GM21576 (cell line): ENCODE measurements at regions not wholly inside any gene's neighbourhood (a gene's known extent, or its start where the extent isn't known, plus 50 kb on each side); places are given as distances from the start of the nearest gene placed in this dataset.
"Not testable (repeated sequence)": the region's sequence is repeated elsewhere in the genome, so short reads cannot be mapped to it uniquely, and the experiment has no call there.

Experiments
- ATAC-seq: cut with Tn5 transposase; IDR thresholded peaks from one replicate; pipeline ENCODE4 v1.9.1; 2021; ENCODE audit warnings: mild to moderate bottlenecking, moderate library complexity; ENCODE audit not compliant: unreplicated experiment

DNA sequence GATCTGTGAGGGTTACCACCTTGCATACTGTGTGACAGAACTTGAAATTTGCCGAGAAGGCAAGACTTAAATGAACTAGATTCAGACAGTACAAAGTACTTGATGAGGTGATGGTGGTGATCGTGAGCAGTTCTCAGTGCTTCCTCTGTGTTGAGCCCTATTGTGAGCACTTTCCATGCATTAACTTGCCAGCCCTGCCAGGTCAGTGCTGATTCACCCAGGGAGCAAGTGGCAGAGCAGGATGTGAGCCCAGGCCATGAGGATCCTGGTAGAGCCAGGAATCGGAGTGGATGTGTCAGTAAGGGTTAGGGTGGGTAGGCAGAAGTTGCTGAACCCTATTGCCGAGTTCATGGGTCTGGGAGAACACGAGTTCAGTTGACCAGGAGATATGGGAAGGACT is 4545.7 kb upstream of the TPTE start:
- not testable (repeated sequence) for ATAC-seq

DNA sequence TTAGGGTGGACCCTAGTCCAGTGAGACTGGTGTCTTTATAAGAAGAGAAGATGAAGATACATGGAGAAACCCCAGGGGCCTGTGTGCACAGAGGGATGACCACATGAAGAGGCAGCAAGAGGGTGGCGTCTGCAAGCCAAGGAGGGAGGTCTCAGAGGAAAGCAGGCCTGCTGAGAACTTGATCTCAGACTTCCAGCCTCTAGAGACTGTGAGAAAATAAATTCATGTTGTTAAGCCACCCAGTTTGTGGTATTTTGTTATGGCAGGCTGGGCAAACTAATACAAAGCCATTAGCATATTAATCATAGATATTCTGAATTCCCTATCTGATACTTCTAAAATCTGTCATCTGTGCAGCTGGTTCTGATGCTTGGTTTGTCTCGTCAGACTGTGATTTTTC is 4523.8 kb upstream of the TPTE start:
- ATAC-seq = not testable (repeated sequence)

GRCh38 chr21:6015422-6016057 is 4505.8 kb upstream of the TPTE start:
- not testable (repeated sequence) for ATAC-seq

- not testable (repeated sequence) for ATAC-seq
Measured at GRCh38 chr21:6020460-6020859, 4500.9 kb upstream of the TPTE start.

DNA sequence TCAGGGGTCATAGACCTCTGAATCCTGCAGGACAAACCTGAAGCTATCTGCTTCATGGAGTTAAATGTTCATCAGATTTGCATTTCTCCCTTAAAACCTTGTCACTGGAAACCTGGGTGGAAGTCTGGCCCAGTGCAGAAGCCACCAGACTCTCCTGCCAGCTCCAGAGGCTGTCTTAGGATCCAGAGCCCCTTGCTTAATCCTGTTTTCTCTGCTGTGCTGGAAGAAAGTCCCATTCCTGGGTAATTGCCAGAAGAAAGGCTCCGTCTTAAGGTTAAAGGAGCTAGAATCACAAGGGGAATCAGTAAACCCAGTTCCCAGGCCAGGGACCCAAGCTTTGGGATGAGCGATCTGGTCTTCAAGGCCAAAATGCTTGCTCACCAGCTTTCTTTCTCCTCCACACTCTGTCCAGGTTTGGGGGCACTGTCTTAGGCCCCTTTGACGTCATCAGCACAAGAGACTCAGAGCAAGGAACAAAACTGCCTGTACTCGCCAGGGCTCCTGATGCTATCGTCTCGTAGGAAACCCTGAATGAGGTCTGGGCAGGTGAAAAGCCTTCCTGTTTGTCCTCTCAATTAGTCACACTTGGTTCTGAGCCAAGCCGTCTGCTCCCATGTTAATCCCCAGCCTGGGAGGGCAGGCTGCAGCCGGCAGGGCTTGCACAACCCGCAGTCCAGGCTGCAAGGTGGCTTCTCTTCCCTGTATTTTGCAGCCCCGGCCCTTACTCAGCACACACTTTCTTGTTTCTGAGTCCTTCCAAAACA is 4500.2 kb upstream of the TPTE start:
- not testable (repeated sequence) for ATAC-seq

DNA sequence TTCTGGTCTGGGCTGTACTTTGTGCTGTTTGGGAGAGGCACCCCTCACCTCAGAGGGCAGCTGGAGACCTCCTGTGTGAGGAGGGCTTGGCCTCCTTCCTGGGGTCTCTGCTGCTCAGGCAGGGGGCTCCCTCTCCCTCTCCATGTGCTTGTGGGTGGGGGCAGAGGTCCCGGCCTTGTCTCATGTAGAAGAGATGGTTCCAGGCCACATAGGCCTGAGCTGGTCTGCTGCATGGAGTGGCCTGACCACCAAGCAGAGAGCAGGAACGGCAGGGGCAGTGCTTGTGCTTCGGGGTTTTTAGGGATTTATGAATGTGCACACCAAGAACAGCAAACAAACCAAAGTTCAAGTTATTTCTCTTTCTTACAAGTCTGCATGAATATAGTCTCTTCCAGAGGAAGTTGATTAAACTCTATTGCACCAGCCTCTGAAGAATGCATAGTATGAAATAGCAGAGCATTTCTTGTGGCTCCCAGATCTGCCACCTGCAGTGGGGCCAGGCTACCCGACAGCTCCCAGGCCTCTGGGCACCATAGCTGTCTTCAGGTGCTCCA is 4499.6 kb upstream of the TPTE start:
- not testable (repeated sequence) for ATAC-seq

DNA sequence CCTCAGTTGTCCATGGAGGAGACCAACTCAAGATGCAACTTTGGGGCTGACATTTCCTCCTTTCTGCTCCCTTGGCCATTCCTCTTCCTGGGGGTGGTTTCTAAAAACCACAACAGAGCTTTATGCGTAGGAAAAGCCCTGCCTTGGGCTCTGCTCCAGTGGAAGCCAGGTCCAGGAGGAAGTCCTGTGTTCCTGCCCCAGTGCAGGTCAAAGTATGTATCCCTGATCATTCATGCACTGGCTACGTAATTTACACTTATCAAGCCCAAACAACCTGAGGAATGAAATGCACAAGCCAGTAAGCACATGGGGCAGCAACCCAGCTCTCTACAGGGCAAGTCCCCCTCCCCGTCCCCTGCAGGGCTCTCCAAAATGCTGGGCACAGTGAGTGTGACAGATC is 4498.1 kb upstream of the TPTE start:
- ATAC-seq = not testable (repeated sequence)

GRCh38 chr21:6025139-6025538 is 4496.2 kb upstream of the TPTE start:
- ATAC-seq = not testable (repeated sequence)

GRCh38 chr21:6027497-6027896 is 4493.9 kb upstream of the TPTE start:
- ATAC-seq = peak; percentile 46

DNA sequence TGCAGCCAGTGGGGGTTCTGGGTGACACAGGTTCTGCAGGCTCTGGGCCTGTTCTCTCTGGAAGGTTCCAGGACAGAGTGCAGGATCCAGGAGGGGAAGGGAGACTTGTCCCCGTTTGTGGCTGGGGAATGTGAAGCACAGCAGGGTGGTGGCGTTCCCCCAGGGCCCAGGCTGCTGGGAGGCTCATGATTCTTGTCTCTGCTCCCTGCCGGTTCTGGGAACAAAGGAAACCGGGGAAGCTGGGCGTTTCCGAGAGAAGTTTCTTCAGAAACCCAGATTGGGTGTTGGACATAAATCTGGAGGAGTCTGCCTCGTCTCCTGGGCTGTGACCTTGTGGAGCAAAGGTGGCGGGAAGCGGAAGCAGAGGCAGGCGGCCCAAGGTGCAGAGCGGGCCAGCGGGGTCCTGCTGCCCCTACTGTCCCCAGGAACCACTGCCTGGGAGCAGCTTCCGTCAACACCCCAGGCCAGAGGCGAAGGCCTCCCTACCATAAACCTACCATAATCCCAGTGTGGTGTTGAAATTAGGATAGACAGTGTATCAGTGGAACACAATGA is 4487.2 kb upstream of the TPTE start:
- ATAC-seq = not testable (repeated sequence)

DNA sequence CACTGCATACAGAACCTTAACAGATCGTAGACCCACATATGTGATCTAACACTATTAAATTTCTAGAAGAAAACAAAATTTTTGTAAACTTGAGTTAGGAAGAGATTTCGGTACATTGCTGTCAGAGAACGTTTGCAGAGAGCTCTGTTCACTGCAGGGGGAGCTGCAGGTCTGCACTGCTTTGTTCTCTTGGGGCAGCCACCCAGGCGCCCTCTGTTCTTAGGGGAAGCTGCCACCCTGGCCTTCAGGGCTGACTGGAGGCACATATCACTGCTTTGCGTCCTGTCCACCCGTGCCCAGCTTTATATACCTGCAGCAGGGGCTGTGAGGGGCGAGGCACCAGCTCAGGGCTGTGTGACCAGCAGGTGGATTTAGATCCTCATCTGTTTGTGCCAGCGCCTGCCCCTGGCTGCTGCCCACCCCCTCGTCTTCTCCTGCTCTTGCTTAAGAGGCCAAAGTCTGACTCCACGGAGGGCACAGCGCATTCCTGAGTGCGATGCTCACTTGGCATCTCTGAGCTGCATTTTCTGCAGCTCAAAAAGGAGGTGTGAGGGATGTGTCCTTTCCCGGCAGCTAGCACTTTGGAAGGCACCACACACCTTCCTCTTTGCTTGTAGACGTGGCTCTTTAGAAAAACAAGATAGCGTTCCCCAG is 4486.4 kb upstream of the TPTE start:
- not testable (repeated sequence) for ATAC-seq

GRCh38 chr21:6035474-6036155 is 4485.8 kb upstream of the TPTE start:
- ATAC-seq = not testable (repeated sequence)

DNA sequence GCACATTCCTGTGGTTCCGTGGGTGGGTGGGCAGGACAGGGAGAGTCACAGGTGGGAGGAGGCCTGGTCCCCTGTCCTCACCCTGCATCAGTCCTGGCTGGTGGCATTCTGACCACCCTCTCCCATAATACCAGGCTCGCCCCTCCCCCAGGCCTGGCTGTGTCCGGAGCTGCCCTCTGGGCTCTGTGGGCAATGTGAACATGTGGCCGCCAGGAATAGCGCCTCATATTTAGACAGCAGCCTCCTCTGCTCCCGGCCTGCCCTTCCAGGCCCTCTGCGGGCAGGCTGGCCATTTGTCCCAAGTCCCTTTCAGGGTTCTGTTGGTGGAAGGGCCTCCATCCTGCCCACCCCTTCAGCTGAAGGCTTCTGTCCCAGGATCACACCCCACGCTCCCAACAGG is 4482.2 kb upstream of the TPTE start:
- ATAC-seq = not testable (repeated sequence)

DNA sequence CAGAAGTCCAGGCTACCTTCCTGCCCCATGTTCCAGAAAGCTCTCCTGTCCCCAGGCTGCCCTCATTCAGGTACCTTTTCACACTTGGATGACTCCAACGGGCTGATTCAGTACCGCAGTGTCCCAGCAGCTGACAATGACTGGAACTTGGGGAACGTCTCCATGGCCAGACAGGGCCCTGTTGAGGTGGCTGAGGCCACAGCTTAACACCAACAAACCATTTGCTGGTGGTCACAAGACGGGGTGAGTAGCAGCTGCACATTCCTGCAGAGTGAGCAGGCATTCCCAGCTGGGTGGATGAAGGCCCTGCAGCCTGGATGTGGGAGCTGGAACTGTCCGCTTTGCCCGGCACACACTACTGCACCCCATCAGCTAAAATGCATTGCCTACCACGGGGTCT is 4481.3 kb upstream of the TPTE start:
- ATAC-seq = not testable (repeated sequence)

DNA sequence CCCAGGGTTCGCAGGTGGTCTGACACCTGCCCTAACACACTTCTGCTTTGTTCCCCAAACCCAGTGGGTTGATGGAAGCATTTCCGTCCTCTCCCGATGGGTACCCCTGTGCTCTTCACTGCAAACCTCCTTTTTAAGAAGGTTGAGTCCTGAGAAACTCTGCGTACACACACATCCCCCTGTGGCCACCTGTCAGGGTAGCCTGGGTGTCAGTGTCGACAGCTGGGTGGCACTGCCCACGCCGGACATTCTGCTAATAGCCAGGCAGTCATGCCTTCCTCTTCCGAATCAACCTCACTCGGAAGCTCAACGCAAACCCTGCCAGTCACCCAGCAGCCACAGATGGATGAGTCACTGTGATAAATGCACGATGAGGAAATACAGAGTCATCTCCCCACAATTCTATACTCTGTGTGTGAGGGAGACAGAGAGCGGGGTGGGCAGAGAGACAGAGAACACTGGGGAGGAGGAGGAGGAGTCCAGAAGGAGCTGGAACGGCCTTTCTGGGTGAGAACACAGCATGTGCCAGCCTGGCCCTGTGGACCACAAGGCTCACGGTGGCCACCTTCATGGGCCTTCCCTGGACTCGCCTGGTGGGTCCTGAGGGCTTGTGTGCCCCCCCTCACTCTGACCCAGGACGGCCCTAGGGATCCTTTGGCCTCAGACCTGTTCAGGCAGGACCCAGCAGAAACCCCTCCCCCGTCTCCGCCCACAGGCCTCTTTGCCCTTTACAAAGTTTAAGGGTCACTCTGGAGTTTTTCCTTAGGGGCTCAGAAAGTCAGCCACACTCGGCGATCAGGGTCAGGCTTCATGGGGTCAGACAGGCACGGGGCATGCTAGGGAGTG is 4477.7 kb upstream of the TPTE start:
- not testable (repeated sequence) for ATAC-seq

GRCh38 chr21:6044695-6045094 is 4476.7 kb upstream of the TPTE start:
- ATAC-seq = not testable (repeated sequence)

- not testable (repeated sequence) for ATAC-seq
Measured at GRCh38 chr21:6049930-6050329, 4471.5 kb upstream of the TPTE start.

DNA sequence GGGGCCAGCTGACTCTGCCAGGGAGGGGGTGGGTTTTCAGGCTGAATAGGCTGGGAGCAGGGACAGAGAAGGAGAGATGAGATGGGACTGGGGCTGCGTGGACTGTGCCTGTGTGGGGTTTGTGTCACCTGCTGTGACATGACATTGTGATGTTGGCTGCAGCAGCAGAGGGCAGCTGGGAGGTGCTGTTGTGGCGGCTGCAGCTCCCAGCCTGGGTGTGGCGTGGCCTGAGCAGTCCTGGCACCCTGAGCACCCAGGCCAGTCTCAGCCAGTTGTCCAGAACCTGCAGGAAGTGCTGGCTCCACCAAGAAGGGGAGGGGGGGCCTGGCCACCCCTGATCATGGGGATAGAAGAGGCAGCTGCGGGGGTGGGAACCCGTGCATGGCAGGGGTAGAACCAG is 4469.3 kb upstream of the TPTE start:
- not testable (repeated sequence) for ATAC-seq

DNA sequence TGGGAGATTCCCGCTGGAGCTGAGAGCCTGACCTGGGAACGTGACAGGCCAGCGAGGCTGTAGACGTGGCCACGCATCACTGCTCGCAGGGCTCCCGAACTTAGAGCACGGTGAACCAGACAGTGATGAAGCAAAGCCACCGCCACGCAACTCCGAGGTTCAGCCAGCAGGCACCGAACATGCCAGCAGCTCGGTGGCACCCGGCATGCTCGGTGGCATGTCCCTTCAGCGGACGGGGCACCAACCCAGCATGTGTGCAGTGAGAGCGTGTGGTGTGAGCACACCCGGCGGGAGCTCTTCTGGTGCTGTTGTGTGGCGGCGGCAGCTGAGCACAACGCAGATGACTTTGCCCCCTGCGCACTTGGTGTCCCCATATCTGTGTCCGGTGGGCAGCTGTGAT is 4468.2 kb upstream of the TPTE start:
- not testable (repeated sequence) for ATAC-seq

- not testable (repeated sequence) for ATAC-seq
Measured at GRCh38 chr21:6058997-6059396, 4462.4 kb upstream of the TPTE start.
